Endodermal cell (in vitro differentiated cells): ENCODE measurements at regions not wholly inside any gene's neighbourhood (a gene's known extent, or its start where the extent isn't known, plus 50 kb on each side); places are given as distances from the start of the nearest gene placed in this dataset.

Experiments used
- DNase-seq: peaks from one replicate; pipeline ENCODE4 v3.0.0-alpha.2; 2017
- H3K27ac ChIP-seq: 2 replicates; pipeline ENCODE4 v1.5.1; 2013; ENCODE audit warnings: mild to moderate bottlenecking, low read depth, low read length, moderate library complexity
- H3K27me3 ChIP-seq: 2 replicates; pipeline ENCODE4 v1.6.1; 2013; ENCODE audit warnings: mild to moderate bottlenecking, low read length, moderate library complexity; ENCODE audit not compliant: insufficient read depth, control insufficient read depth, poor library complexity, severe bottlenecking
- H3K36me3 ChIP-seq: 2 replicates; pipeline ENCODE4 v1.7.0; 2013; ENCODE audit warnings: mild to moderate bottlenecking, low read length, moderate library complexity; ENCODE audit not compliant: control insufficient read depth, insufficient read depth
- H3K4me1 ChIP-seq: one replicate; pipeline ENCODE4 v1.7.0; 2013; ENCODE audit warnings: low read length; ENCODE audit not compliant: control insufficient read depth, insufficient read depth
- H3K4me3 ChIP-seq: 2 replicates; pipeline ENCODE4 v1.5.1; 2013; ENCODE audit warnings: mild to moderate bottlenecking, low read length, moderate library complexity
- H3K9ac ChIP-seq: 2 replicates; pipeline ENCODE4 v1.6.1; 2013; ENCODE audit warnings: mild to moderate bottlenecking, low read length, moderate library complexity; ENCODE audit not compliant: poor library complexity, severe bottlenecking; ENCODE audit errors: extremely low read depth
- H3K9me3 ChIP-seq: 2 replicates; pipeline ENCODE4 v1.6.1; 2013; ENCODE audit warnings: mild to moderate bottlenecking, low read length, moderate library complexity; ENCODE audit not compliant: control insufficient read depth
- H3K27ac Mint-ChIP-seq: 2 replicates; pipeline ENCODE4 v1.8.0; 2020; ENCODE audit warnings: mixed read lengths
- H3K27me3 Mint-ChIP-seq: 2 replicates; pipeline ENCODE4 v1.8.0; 2021; ENCODE audit warnings: mild to moderate bottlenecking, mixed read lengths; ENCODE audit not compliant: insufficient read depth
- H3K36me3 Mint-ChIP-seq: 2 replicates; pipeline ENCODE4 v1.8.0; 2020; ENCODE audit warnings: low read depth, mixed read lengths
- H3K4me1 Mint-ChIP-seq: 2 replicates; pipeline ENCODE4 v1.8.0; 2020; ENCODE audit warnings: mixed read lengths
- H3K4me3 Mint-ChIP-seq: 2 replicates; pipeline ENCODE4 v1.8.0; 2020; ENCODE audit warnings: mild to moderate bottlenecking, moderate library complexity, mixed read lengths
- H3K9me3 Mint-ChIP-seq: 2 replicates; pipeline ENCODE4 v1.8.0; 2020; ENCODE audit warnings: mild to moderate bottlenecking, mixed read lengths
- WGBS, 2 experiments: methylation state at CpG; one replicate each; pipeline versions ENCODE4 v1.1.5 to v1.1.7; 2013; ENCODE audit warnings: missing lambda C conversion rate in 2 of 2, mixed read lengths in 1 of 2; ENCODE audit not compliant: insufficient coverage in 1 of 2, insufficient read length in 1 of 2; 5-methylcytosine and 5-hydroxymethylcytosine counted together
- TF ChIP-seq, protein P1 (sequence below): fragments of 200-600 bp; sonication (generic); conservative IDR thresholded peaks from 2 replicates; pipeline ENCODE4 v1.5.0; 2021; ENCODE audit warnings: antibody characterized with exemption, mild to moderate bottlenecking

DNA sequence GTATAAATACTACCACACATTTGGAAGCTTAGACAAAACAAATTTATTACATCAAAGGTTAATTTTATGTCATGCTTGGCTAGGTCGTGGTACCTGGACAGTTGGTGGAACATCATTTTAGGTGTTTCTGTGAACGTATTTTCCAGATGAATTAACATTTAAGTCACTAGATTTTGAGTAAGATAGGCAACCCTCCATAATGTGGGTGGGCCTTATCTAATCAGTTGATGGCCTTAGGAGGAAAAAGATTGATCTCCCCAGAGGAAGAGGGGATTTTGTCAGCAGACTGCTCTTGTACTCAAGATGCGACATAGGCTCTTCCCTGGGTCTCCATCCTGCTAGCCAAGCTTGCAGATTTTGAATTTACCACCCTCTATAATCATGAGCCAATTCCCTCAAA is 85.0 kb downstream of the RPRM start:
- Histone ChIP-seq H3K4me1 (no peaks in the 10 kb centered on the region), H3K4me3 (no peak overlapping the region), H3K27ac (no peak overlapping the region), H3K9me3 (peaks cover 13% of the 10 kb centered on the region), H3K9ac (no peak overlapping the region), H3K36me3 (no peaks in the 10 kb centered on the region), H3K27me3 (no peaks in the 10 kb centered on the region)
- Mint-ChIP-seq H3K27me3 (no peaks in the 10 kb centered on the region), H3K9me3 (peaks cover 6% of the 10 kb centered on the region), H3K4me3 (no peak overlapping the region), H3K36me3 (no peaks in the 10 kb centered on the region), H3K27ac (no peak overlapping the region), H3K4me1 (no peaks in the 10 kb centered on the region)
- DNase-seq, result no peak
- TF ChIP-seq, protein P1, sequence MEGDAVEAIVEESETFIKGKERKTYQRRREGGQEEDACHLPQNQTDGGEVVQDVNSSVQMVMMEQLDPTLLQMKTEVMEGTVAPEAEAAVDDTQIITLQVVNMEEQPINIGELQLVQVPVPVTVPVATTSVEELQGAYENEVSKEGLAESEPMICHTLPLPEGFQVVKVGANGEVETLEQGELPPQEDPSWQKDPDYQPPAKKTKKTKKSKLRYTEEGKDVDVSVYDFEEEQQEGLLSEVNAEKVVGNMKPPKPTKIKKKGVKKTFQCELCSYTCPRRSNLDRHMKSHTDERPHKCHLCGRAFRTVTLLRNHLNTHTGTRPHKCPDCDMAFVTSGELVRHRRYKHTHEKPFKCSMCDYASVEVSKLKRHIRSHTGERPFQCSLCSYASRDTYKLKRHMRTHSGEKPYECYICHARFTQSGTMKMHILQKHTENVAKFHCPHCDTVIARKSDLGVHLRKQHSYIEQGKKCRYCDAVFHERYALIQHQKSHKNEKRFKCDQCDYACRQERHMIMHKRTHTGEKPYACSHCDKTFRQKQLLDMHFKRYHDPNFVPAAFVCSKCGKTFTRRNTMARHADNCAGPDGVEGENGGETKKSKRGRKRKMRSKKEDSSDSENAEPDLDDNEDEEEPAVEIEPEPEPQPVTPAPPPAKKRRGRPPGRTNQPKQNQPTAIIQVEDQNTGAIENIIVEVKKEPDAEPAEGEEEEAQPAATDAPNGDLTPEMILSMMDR, result no peak
- 86 to 100% methylated on average over 2 to 3 of the region's 3 CpGs for WGBS, 2 experiments

DNA sequence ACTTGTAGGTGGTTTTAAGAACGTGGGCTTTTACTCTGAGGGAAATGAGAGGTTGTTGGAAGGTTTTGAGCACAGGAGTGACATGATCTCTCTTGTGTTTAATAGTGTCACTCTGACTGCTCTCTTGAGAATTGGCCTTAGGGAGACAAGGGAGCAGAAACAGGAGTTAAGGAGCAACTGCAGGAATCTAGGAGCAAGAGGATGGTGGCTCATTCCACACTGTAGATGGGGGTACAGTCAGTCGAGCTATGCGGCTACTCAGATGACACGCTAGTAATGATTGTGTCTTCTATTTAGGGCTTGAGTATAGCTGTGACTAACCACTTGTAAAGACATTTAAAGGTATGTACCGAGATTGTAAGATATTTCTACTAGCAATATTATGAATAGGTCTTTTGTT is 87.4 kb downstream of the RPRM start:
- Histone ChIP-seq H3K9ac (no peak overlapping the region), H3K27ac (no peak overlapping the region), H3K36me3 (no peaks in the 10 kb centered on the region), H3K4me3 (no peak overlapping the region), H3K9me3 (peaks cover 13% of the 10 kb centered on the region), H3K27me3 (no peaks in the 10 kb centered on the region), H3K4me1 (no peaks in the 10 kb centered on the region)
- WGBS, 2 experiments, result 80 to 87% methylated on average over 4 to 5 of the region's 5 CpGs
- TF ChIP-seq, protein P1, result no peak
- Mint-ChIP-seq H3K27me3 (no peaks in the 10 kb centered on the region), H3K4me3 (no peak overlapping the region), H3K9me3 (no peaks in the 10 kb centered on the region), H3K4me1 (no peaks in the 10 kb centered on the region), H3K27ac (no peak overlapping the region), H3K36me3 (no peaks in the 10 kb centered on the region)
- no peak for DNase-seq

GRCh38 chr2:153388246-153388645 is 90.3 kb downstream of the RPRM start:
- no peaks in the 10 kb centered on the region for H3K36me3 ChIP-seq
- H3K4me3 Mint-ChIP-seq, result no peak overlapping the region
- H3K9ac ChIP-seq, result no peak overlapping the region
- H3K4me1 ChIP-seq, result no peaks in the 10 kb centered on the region
- no peak overlapping the region for H3K27ac ChIP-seq
- no peak overlapping the region for H3K27ac Mint-ChIP-seq
- no peak for DNase-seq
- no peak overlapping the region for H3K4me3 ChIP-seq
- TF ChIP-seq, protein P1, result no peak
- no peaks in the 10 kb centered on the region for H3K4me1 Mint-ChIP-seq
- H3K27me3 ChIP-seq, result no peaks in the 10 kb centered on the region
- no peaks in the 10 kb centered on the region for H3K36me3 Mint-ChIP-seq
- no peaks in the 10 kb centered on the region for H3K27me3 Mint-ChIP-seq
- peaks cover 5% of the 10 kb centered on the region for H3K9me3 Mint-ChIP-seq
- WGBS, 2 experiments, result 74 to 78% methylated on average over 1 of the region's 1 CpG
- H3K9me3 ChIP-seq, result peaks cover 7% of the 10 kb centered on the region
